ENCODE measurements at regions not wholly inside any gene's neighbourhood (a gene's known extent, or its start where the extent isn't known, plus 50 kb on each side); places are given as distances from the start of the nearest gene placed in this dataset.
"Not testable (repeated sequence)": the region's sequence is repeated elsewhere in the genome, so short reads cannot be mapped to it uniquely, and the experiment has no call there.

DNA sequence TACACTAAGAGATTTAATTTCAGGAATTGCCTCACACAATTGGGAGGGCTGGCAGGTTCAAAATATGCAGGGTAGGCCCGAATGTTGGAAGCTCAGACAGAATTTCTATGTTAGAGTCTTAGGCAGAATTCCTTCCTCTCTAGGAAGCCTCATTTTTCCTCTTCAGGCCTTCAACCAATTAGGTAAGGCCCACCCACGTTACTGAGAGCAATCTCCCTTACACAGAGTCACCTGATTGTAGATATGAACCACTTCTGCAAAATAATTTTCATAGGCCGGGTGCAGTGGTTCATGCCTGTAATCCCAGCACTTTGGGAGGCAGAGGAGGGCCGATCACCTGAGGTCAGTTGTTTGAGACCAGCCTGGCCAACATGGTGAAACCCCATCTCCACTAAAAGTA, 50.2 kb upstream of the HIVEP1 start:
- no peak for DNase-seq (ENCODE audit: low spot score)

GRCh38 chr6:11960909-11961779, 51.0 kb upstream of the HIVEP1 start:
- DNase-seq (ENCODE audit: low spot score), result no peak

DNA sequence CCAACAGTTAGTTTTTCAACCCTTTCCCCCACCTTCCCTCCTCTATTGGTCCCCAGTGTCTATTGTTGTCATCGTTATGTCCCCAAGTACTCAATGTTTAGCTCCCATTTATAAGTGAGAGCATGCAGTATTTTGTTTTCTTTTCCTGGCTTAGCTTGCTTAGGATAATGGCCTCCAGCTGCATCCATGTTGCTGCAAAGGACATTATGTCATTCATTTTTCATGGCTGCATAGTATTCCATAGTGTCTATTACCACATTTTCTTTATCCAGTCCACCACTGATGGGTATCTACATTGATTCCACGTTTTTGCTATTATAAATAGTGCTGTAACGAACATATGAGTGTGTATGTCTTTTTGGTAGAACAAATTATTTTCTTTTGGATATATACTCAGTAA, 55.3 kb upstream of the HIVEP1 start:
- DNase-seq (ENCODE audit: low spot score), result no peak

GRCh38 chr6:11953641-11954040, 58.5 kb upstream of the HIVEP1 start:
- no peak for DNase-seq (ENCODE audit: low spot score)

- no peak for DNase-seq (ENCODE audit: low spot score)
These were observed 59.8 kb upstream of the HIVEP1 start for GRCh38 chr6:11952316-11952715.

DNA sequence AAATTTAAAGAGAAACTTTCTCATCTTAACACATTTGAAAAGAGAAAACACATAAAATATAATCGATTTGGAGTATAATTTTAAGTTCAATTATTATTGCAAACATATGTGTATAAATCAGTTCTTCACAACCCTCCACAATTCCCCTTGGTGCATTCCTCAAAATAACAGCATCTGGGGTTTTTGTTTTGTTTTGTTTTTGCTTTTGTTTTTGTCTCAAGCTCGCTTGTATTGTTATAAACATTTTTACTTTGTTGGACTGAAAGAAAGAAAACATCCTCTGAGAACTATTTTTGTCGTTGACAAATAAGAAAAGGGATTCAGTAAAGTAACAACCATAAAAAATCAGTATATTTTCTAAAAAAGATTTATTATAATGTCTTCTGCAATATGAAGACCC, 60.2 kb upstream of the HIVEP1 start:
- DNase-seq (ENCODE audit: low spot score), result no peak

- DNase-seq (ENCODE audit: low spot score), result no peak
These were observed 62.0 kb upstream of the HIVEP1 start for GRCh38 chr6:11950109-11950508.

DNA sequence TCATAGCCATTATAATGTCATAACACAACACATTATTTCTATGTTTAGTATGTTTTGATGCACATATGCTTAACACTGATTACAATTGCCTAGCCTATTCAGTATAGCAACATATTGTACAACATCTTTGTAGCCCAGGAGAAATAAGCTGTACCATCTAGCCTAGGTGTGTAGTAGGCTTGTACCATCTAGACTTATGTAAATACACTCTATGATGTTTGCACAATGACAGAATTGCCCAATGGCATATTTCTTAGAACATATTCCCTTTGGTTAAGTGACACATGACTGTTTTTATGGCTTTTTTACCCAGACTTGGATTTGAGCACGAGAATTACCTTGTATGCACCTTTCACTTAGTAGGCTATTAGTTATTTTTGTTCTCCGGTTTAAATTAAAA, 64.5 kb upstream of the HIVEP1 start:
- no peak for DNase-seq (ENCODE audit: low spot score)

DNA sequence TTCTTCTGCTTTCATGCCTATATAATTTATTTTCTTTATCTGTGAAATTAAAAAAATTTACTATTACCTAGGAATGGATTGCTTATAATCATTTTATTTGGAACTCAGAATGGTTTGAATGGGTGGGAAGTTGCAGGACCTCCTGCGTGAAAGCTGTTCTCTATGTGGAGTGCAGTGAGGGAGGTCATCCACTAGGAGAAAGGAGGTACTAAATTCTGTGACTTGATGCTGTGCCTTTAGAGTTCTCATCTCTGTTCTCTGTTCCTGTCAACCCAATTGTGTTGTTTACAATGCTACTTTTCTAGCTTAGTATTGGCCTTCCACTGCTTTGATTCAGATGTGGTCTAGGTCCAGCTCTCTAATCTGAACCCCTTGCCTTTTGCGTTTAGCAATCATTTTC, 65.0 kb upstream of the HIVEP1 start:
- no peak for DNase-seq (ENCODE audit: low spot score)

- DNase-seq (ENCODE audit: low spot score), result no peak
These were observed 68.0 kb upstream of the HIVEP1 start for GRCh38 chr6:11944111-11944510.

GRCh38 chr6:11943060-11943459, 69.1 kb upstream of the HIVEP1 start:
- DNase-seq (ENCODE audit: low spot score), result no peak

- DNase-seq (ENCODE audit: low spot score), result no peak
These were observed 69.8 kb upstream of the HIVEP1 start for GRCh38 chr6:11942185-11942864.

DNA sequence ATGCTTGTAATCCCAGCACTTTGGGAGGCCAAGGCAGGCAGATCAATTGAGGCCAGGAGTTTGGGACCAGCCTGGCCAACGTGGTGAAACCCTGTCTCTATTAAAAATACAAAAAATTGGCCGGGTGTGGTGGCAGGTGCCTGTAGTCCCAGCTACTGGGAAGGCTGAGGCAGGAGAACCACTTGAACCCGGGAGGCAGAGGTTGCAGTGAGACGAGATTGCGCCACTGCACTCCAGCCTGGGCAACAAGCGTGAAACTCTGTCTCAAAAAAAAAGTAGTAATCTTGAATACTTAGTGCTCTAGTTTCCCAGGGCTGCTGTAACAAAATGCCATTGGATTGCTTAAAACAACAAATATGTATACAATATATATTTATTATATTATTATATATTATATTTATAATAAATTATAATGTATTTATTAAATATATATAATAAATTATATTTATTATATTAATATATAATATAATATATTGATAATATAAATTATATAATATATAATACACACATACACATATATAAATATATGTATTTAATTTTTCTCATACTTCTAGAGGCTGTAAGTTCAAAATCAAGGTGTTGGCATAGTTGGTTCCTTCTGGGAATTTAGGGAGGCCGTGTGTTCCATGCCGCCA, 71.5 kb upstream of the HIVEP1 start:
- not testable (repeated sequence) for DNase-seq (ENCODE audit: low spot score)

- DNase-seq (ENCODE audit: low spot score), result no peak
These were observed 73.7 kb upstream of the HIVEP1 start for GRCh38 chr6:11938285-11938890.

DNA sequence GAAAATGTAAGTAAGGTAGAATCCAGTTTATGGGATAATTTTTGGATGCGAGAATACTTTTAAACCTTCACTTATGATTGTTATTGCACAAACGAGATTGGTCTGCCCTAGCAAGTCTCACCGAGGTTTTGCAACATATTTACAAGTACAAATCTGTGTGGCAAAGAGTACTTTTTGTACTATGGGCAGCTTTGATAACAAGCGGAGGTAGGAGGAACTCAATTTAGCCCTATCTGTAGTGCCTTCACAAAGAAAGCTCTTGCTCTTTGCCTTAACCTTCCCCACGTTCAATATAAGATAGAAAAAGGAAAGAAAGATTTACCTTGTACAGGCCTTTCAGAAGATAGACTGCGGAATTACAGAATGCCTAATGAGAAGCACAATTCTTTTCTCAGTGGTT, 77.5 kb upstream of the HIVEP1 start:
- no peak for DNase-seq (ENCODE audit: low spot score)

DNA sequence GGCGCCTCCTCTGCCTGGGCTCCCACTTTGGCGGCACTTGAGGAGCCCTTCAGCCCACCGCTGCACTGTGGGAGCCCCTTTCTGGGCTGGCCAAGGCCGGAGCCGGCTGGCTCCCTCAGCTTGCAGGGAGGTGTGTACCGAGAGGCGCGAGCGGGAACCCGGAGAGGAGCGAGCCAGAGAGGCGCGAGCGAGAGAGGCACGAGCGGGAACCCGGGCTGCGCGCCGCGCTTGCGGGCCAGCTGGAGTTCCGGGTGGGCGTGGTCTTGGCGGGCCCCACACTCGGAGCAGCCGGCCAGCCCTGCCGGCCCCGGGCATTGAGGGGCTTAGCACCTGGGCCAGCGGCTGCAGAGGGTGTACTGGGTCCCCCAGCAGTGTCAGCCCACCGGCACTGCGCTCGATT, 79.2 kb upstream of the HIVEP1 start:
- DNase-seq (ENCODE audit: low spot score), result not testable (repeated sequence)

DNA sequence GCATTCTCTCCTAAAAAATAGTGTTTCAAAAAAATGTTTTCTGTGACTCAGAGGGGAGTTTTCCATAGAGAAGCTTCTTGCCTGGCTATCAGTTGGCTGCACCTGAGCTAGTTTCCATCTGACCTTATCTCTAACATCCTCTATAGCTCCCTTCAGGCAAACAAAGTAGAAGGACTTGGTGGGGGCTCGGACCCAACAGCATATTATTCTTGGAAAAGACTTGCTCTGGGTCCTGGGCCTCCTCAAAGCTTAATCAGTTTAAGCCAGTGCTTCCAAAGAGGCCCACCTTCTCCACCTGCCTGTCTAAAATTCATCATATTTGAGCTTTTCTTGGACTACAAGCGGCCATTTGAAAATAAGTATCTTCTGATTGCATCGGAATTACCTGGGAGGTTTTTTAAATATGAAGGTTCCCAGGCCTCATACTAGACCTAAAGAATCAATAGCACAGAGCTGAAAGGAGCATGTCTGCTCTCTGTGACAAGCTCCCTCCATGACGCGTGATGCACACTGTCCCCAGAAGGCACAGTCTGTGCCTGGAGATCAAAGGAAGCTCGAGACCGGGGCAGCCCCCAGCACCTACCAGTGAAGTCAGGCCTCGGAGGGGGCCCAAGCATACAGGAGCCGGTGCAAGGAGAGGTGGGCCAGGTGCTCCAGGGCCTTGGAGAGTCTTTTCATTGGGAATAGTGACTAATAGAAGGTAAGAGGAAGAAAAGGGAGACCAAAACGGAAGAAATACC, 80.6 kb upstream of the HIVEP1 start:
- DNase-seq (ENCODE audit: low spot score), result no peak

DNA sequence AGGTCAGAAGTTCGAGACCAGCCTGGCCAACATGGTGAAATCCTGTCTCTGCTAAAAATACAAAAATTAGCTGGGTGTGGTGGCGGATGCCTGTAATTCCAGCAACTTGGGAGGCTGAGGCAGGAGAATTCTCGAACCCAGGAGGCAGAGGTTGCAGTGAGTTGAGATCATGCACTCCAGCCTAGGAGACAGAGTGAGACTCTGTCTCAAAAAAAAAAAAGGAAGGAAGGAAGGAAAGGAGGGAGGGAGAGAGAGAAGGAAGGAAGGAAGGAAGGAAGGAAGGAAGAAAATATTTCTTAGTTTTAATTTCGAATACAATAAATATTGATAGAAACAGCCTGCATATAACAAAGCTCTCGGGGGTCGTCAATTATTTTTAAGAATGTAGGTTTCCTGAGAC, 81.3 kb upstream of the HIVEP1 start:
- not testable (repeated sequence) for DNase-seq (ENCODE audit: low spot score)

DNA sequence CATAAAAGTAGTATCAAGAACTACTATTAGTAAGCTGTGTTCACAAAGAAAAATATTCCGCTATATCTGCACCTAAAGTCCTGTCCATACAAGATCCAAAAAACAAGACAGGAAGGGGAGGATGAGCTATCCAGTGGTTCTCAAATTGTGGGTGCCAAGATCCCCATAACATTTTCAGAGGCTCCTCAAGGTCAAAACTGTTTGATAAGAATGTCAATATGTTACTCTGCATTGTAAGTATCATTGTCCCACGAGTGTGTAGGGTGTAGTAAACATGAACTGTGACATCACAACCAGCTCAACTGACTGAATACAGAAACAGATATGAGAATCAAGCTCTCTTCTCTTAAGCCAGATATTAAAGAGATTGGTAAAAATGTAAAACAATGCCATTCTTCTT, 81.9 kb upstream of the HIVEP1 start:
- DNase-seq (ENCODE audit: low spot score), result no peak

DNA sequence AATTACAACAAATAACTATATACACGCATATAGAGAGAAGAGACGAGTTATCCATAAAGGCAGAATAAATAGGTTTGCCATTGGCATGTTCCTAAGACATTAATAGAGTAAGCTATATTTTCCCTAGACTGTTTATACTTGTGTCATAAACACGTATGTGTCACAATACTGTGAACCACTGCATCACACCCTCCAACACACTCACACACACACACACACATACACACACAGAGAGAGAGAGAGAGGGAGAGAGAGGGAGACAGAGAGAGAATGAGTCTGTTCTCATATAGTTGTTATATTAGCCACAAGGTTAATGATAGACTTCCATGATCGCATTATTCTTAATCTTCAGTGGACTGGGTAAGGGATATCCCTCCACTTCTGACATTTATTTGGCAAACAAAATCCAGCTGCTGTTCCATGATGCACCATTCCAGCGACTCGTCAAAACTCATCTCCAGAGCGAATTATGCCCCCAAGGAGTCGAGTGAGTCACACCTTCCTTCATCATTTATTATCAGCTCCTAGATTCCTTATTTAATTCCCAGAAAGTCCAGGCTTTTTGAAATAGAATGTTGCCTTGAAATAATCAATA, 82.8 kb upstream of the HIVEP1 start:
- no peak for DNase-seq (ENCODE audit: low spot score)

DNA sequence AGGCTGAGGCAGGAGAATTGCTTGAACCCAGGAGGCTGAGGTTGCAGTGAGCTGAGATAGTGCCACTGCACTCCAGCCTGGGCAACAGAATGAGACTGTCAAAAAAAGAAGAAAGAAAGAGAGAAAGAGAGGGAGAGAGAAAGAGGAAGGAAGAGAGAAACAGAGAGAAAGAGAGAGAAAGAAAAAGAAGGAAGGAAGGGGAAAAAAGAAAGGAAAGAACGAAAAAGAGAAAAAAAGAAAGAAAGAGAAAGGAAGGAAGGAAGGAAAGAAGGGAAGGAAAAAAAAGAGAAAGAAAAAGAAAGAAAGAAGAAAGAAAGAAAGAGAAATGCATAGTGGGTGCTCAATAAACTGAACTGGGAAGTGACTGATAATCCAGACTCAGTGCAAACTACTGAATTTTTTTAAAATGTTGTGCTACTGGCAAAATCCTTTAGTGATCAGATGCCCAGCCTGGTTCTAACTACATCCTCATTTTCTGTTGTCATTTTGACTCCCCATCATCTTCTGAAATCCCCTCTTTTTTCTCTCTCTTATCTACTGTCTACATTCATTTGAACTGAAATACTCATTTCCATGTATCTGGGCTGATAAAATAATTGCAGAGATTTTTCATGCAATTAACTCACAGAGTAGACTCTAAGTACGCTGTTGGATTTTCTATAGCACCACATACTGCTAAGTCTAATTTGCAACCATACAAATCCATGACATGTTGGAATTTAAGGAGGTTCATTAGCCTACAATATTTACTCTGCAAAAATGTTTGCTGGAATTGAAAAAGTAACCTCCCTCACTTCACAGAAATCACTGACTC, 85.3 kb upstream of the HIVEP1 start:
- no peak for DNase-seq (ENCODE audit: low spot score)

Data from putamen (tissue), 1 donor.